Dedifferentiated amniotic fluid mesenchymal stem cell (primary cell): ENCODE measurements at regions not wholly inside any gene's neighbourhood (a gene's known extent, or its start where the extent isn't known, plus 50 kb on each side); places are given as distances from the start of the nearest gene placed in this dataset.

Experiments used
- DNase-seq: peaks from one replicate; pipeline ENCODE4 v3.0.0-alpha.2; 2016; ENCODE audit errors: extremely low spot score

DNA sequence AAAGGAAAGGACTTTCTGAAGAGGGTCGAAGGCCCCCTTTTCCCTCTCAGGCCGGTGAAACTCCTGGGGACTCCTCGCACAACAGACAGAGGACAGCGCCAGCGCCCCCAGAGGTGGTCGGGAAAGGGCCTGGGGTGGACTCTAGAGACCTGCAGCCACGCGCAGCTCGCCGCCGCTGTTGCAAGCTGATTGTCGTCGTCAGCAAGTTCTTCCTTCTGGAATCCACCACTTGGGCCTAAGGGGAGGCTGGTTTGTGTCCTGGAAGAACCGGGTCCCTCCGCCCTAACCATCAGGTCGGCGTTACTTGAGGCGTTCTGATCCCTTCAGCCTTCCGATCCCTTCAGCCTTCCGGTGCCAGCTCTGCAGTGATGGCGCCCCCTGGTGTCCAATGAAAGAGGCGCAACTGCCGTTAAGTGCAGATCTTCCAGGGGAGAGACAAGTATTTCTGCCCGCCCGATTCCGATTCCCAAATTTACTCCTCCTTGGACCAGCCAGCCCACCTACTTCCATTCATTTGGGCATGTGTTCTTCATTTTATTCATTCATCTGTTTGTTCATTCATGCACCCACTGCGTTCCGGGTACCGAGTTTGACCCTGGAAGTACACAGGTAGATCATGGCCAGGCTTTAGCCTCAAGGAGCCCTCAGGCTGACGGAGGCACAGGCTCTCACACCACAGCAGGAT, 77.2 kb upstream of the SLC6A11 start:
- peak; percentile 68 for DNase-seq

DNA sequence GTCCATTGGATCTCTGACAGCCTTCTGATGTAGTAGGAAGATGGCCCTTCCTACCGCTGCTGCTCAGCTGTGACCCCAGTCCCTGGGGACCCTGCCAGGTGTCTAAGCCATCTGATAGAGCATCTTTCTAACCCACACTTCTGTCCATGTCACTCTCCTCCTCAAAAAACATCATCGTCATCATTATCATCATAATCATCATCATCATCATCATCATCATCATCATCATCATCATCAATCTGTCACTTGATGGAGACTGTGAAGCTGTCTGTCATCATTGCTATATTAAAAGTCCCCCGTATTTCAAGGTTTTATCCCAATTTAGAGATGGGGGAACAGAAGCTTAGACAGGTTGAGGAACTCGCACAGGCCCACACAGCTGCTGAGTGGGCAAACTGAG, 75.1 kb upstream of the SLC6A11 start:
- no peak for DNase-seq

DNA sequence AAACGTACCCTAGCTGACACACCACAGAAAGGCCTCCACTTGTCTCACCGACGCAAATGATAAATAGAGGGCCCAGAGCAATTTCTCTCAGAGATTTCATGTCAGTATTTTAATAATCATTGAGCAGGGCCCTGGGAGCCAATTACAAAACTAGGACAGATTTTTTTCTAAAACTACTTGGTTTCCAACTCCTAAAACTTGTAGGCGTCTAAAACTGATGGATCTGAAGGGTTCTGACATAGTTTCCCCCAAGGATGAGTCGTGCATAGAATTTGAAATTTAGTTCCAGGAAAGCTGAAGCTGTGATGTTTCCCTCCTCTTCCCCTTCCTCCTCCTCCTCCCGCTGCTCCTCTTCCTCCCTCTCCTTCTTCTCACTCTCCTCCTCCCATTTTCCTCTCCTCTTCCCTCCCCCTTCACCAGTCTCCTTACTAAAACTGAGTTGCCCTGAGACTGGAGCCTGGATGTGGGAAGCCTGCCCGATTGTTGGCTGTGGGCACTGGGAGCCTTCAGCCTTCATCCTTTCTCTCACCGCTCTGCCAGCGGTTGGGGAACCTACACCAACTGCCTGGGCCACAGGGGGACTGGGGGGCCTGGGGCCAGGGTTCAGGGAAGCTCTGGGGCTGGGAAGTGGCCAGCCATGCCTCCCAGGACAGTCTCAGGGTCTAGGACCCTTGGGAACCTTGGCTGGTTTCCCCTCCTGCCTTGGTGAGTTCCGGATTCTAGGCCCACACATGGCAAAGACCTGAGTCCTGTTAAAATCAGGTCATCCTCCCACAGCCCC, 73.9 kb upstream of the SLC6A11 start:
- no peak for DNase-seq

DNA sequence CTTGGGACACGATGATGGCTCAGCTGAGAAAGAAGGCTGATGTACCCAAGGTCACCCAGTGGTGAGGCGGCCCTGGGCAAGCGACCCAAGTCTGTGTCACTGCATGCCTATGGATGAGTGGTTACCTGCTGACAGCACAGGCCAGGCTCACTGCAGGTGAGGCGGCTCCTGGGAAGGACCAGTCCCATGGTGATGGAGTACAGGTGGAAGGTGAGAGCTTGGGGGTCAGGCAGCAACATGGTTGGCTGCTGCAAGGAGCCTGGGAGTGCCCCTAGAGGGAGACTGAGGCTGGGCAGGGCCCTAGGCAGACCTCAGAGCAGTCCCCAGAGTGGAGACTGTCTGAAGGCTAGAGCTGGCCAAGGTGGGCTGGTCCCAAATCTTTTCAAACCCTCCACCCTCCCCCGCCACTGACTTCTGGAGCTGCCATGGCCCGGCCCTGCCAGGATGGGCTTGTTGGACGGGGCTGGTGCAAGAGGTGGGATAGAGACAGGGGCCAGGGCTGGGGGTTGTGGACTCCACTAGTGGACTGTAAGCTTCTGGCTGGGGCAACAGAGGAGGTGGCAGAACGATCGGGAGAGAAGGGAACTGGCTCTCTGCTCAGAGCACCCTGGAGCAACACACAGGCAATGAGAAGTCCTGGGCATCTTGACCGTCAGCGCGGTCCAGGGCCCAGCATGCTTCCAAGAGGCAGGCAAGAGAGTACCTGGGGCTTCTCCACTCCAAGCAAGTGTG, 72.5 kb upstream of the SLC6A11 start:
- DNase-seq: no peak

DNA sequence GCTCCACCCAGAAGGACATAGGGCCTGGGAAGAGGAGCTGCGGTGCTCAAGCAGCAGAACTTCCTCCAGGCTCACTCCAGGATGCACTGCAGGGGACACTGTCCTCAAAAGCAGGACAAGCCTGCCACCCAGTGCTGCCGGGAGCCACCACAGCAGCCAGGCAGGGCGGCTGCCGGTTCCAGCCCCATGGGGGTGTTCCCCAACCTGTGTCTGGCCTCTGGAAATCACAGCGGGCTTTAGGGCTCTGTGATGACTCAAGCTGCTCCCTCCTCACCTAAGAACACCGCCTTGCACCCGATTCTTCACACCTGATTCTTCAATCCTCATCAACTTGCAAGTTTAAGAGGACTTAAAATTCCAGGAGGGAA, 71.9 kb upstream of the SLC6A11 start:
- DNase-seq: no peak

DNA sequence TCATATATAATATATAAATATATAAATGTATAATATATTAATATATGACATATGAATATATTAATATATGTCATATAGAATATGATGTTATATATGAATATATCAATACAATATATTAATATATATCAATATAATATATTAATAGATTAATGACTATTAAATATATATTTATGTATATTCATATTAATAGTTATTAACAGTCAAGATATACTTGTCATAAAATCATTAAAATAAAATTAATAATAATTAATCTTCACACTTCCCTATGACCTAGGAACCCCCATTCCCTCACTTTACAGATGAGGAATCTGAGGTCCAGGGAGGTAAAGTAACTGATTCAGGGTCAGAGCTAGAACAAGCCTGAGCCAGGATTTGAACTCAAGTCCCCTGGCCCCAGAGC, 70.6 kb upstream of the SLC6A11 start:
- no peak for DNase-seq

DNA sequence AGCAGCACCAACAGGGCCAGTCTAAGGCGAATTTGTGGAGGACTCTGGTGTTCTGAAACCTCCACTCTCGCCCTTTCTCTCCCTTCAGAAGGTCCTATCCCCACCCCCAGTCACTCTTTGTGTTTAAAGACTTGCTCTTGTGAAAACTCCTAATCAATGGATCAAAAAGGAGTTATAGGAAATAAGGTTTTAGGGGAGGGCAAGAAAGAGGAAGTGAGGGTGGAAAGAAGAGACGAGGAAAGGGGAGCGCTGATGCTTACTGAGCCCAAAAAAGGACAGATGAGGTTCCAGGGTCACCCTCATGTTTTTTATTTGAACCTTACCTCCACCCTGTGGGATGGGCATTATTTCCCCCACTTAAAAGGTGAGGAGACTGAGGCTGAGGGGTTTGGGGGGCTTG, 70.0 kb upstream of the SLC6A11 start:
- no peak for DNase-seq

DNA sequence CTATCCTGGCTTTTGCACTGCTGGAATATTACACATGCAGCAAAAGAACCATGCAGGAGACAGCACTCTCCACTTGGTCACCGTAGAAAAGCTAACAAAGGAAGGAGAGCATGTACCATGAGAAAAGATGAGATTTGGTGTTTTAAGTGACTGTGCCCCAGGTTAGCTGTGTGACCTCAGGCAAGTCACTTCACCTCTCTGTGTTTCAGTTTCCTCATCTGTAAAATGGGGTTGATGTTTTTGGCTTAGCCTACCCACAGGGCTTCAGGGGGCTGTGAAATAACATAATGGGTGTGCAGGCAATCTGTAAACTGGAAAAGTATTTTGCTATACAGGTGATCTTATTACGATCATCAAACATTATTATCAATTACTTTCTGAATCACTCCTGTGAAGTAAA, 69.3 kb upstream of the SLC6A11 start:
- no peak for DNase-seq

DNA sequence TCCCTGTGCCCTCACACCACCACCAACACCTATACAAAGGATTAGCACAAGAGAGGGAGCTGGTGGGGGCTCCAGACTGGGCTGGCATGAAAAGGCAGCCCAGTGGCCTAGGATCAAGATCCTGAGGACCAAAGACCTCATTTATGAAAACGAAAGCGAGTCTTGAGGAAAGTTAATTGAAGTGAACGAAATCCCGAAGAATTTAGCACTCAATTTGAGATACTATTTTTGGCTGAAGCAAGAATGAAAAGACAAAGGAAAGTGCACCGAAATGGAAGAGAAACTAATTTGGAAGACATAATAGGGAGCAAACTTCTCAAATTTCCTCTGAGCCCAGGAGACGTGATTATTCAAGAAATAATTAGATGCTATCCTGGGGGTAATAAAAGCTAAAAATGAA, 68.7 kb upstream of the SLC6A11 start:
- no peak for DNase-seq

DNA sequence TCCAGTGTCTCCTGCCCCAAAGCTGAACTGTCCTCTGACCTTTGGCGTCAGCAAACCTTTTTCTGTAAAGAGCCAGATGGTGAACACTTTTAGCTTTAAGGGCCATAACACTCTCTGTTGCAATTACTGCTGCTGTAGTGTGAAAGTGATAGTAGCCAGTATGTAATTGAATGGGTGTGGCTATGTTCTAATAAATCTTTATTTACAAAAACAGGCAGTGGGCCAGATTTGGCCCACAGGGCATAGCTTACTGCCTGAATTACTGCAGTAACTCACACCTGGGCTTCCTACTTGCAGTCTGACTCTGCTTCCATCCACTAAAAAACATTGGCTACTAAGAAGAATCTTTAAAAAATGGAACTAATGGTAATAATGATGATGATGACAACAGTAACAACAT, 68.0 kb upstream of the SLC6A11 start:
- DNase-seq: no peak

DNA sequence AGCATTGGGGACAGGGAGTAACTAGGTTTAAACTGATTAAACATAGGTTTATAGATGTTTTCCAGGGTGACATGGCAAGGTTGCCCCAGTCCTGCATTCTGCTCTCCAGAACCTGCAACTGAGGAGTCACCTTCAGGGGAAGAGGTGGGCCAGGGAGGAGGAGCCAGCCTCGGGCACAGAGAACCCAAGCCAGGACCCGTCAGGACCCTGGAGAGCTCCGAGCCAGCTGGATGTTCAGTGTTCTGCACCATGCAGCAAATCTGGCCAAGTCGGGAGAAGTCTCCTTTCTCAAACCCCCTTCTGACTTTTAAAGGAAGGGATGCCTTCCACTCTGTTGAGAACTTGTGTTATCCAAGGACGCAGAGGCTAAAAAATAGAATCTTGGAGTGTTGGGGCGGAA, 62.1 kb upstream of the SLC6A11 start:
- DNase-seq: peak; percentile 27

DNA sequence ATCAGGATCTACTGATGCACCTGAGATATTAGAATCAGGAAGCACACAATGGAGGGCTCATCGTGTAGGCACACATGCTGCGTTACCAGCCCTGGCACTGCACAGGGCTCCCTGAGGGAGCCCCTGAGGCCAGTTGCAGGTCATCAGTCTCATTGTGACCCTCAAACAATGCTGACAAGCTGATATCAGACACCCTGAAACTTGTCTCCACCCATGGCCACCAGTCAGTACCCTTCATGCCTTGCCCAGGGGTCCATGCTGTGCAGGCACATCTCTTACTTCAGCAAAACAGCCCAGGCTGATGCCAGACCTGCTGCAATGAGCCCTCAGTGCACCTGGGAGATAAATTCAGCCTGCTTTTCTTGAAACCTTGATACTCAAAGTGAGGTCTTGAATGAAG, 59.5 kb upstream of the SLC6A11 start:
- DNase-seq: no peak

DNA sequence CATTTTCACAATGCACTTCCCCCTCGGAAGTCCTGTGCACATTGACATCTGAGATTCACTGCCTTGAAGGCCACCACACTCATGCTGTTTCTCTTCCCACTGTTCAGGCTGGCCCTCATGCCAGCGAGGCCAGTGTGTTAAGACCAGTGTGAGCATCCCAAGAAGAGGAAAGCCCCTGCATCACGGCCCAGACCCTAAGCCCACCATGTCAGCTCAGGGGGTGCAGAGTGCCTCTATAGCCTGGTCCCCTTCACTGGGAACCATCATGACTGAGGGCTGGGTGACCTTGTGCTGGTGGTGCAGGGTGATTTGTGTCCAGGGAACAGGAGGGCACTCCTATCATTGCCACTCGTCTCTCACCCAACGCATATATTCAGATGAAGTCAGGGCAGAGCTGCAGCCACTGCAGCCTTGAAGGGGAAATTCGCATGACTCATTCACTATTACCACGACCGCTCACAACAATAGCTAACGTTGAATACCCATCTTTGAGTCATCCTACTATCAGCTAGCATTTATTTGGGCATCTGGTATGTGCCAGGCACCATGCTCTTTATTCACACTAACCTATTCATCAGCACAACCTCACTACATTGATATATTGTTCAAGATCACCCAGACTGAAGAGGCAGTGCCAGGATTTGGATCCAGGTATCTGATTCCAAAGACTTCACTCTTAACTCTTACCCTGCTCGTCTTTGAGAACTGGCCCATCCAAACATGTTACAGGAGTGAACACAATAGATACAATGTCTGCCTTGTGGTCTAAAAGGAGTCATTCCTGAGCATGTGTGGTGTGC, 58.8 kb upstream of the SLC6A11 start:
- DNase-seq: no peak

DNA sequence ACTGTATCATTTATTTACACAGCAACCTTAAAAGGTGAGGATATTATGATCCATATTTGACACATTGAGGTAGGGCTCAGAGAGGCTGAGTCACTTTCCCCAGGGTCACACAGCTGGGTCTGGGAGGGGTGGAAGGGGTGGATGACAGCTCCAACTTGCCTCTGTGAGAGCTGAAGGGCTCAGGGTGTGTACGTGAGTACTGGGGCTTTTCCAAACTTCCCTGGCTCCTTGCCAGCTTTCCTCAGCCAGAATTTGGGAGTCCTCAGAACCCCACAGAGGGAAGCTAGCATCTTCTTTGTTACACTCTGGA, 58.3 kb upstream of the SLC6A11 start:
- no peak for DNase-seq

DNA sequence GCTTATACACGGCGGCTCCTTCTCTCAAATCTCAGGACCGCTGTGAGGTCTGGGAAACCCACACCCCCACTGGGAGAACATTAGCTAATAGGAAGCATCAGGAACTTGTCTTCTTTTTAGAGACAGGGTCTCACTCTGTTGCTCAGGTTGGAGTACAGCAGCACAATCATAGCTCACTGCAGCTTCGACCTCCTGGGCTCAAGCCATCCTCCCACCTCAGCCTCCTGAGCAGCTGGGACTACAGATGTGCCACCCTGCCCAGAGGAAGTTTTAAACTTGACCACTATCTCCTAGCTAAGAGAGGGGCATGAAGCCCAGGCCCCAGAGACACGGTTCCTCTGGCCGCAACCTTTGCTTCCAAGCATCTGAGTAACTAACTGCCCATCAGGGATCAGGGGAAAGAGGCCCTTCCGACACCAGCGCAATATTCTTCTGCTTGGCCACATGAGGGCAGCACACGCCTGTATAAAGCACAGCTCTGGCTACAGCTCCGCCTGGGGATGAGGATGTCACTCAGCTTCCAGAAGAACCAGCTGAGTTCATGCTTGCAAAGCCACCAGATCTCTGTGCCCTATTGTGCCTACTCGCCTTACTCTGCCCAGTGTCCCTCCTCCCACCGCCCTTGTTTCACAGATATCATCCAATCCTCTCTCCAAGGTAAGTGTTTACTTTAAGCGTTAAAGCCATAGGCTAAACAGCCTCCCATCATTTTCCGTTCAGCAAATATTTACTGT, 57.6 kb upstream of the SLC6A11 start:
- peak; percentile 58 for DNase-seq

DNA sequence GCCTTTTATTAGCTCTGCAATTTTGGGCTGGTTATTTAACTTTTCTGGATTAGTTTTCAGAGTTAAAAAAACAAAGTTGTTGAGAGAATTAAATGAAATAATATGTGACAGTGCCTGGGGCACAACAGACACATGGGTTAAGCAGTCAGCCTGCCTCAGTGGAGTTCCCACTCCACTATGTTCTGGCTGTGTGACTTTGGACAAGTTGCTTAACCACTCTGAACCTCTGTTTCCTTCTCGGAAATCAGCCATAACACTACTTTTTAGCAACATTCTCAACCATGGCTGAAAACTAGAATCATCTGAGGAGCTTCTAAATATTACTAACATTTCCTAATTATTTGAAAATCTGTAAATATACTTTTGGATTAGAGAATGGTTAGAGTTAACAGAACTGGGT, 56.5 kb upstream of the SLC6A11 start:
- DNase-seq: no peak

DNA sequence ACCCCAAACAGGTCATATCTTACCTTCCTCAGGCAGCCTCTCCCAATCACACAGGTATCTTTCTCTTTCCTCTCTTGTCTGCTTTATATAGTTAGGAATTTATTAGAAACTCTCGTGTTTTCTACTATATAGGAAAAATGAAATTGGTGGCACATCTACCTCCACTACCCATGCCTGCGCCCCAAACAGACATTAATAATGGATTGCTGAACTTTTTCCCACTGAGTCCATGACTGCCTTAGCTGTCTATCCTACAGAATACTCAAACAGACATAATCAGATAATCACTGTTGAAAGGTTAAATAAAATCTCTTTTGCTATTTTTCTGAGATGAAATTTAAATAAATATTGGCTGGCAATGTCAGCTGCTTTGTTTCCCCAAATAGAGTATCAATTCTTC, 55.8 kb upstream of the SLC6A11 start:
- DNase-seq: no peak

DNA sequence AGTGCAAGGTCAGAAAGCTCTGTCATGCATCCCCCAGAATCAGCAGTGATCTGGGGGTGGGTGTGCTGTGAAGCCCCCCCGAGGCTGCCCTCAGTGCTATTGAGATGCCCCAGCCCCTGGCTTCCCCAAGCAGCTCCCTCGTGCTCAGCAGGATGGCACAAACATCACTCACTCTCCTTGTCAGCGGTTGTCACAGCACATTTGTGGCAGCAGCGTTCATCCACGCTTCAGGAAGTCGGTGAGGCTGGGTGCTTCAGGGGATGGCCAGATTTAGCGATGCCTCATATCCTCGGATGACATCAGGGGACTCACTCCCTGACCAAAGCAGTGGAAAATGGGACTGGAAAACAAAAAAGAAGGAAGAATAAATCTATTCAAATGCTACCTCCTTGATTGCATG, 54.4 kb upstream of the SLC6A11 start:
- no peak for DNase-seq

DNA sequence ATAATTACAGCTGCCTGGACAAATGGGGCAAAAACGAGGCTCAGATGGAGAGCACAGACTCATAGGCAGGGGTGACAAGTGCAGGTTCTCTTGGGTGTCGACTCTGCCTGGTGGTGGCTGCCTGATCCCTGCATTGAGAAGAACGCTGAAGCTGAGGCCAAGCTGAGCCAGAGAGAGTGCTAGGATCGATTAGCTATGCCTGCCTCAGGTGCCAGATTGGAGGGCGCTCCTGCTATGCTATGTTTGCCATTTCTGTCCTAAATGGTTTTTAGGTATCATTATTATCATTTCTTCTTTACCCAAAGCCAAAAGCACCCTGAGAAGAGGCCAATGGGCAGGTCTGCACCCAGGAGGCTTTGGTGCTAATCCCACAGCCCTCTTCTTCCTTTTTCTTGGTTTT, 53.9 kb upstream of the SLC6A11 start:
- no peak for DNase-seq

DNA sequence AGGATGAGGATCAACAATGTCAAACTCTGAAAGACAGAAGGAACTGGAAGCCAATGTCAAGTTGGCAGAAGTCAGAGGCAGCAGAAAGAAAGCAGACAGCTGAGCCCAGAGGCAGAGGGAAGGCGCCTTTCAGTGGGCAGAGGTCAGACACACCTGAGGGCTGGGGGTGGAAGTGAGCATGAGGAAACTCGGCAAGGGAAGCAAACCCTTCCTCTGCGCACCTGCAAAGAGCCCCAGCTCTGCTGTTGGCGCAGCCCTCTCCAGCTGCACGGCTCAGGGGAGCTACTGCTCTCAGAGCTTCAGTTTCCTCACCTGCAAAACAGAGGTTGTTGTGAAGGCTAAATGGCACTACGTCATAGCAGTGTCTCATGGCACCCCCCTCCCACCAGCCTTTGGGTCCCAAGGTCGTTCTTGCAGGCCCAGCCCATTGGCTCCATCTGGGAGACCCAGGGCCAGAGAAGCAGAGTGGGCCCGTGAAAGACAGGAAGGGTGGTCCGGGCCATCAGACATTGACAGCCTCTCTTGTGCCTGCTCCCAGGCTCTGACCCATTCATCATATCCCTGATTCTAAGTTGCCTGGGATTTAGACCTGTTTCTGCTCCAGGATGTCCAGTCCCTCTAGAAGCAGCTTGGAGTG, 53.3 kb upstream of the SLC6A11 start:
- no peak for DNase-seq

DNA sequence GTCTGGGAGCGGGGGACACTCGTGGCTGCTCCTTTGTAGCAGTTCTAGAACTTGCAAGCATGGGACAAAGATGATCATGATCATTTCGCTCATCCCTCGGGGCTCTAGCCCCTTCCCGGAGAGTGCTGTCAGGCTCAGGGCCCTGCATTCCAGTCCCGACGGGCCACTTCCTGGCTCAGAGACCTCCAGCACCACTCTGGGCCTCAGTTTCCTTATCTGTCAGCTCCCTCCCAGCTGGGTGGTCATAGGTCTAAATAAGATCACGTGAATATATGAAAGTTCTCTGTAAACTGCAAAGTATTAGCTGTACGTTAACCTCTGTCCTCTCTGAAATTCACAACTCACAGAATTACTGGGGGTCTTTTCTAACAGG, 52.8 kb upstream of the SLC6A11 start:
- DNase-seq: no peak
